NCI-H524 treated with DMSO at 0.1 percent for 48 hours (cell line): ENCODE measurements at regions not wholly inside any gene's neighbourhood (a gene's known extent, or its start where the extent isn't known, plus 50 kb on each side); places are given as distances from the start of the nearest gene placed in this dataset.

Source experiments
- DNase-seq: peaks from one replicate; lab custom pipeline; 2025; lab: John Stamatoyannopoulos, UW

GRCh38 chr1:36576551-36577110 lies 93.9 kb upstream of the CSF3R start:
- DNase-seq: peak; percentile 76

- DNase-seq: peak; percentile 27
Measured at GRCh38 chr1:36576118-36576517, 93.4 kb upstream of the CSF3R start.

GRCh38 chr1:36573445-36573844 lies 90.7 kb upstream of the CSF3R start:
- no peak for DNase-seq

GRCh38 chr1:36572906-36573305 lies 90.2 kb upstream of the CSF3R start:
- DNase-seq: no peak

- no peak for DNase-seq
Measured at GRCh38 chr1:36572142-36572715, 89.5 kb upstream of the CSF3R start.

GRCh38 chr1:36571106-36571505 lies 88.4 kb upstream of the CSF3R start:
- no peak for DNase-seq

- DNase-seq: no peak
Measured at GRCh38 chr1:36570478-36571060, 87.9 kb upstream of the CSF3R start.

- no peak for DNase-seq
Measured at GRCh38 chr1:36570006-36570405, 87.3 kb upstream of the CSF3R start.

- peak; percentile 69 for DNase-seq
Measured at GRCh38 chr1:36567601-36568341, 85.1 kb upstream of the CSF3R start.

- peak; percentile 10 for DNase-seq
Measured at GRCh38 chr1:36565576-36566501, 83.1 kb upstream of the CSF3R start.

GRCh38 chr1:36562181-36562685 lies 79.5 kb upstream of the CSF3R start:
- no peak for DNase-seq

- DNase-seq: peak; percentile 44
Measured at GRCh38 chr1:36561361-36561724, 78.6 kb upstream of the CSF3R start.

GRCh38 chr1:36560621-36561360 lies 78.1 kb upstream of the CSF3R start:
- no peak for DNase-seq

- DNase-seq: no peak
Measured at GRCh38 chr1:36560177-36560576, 77.5 kb upstream of the CSF3R start.

- DNase-seq: no peak
Measured at GRCh38 chr1:36559061-36559460, 76.3 kb upstream of the CSF3R start.

- no peak for DNase-seq
Measured at GRCh38 chr1:36557041-36558000, 74.6 kb upstream of the CSF3R start.

- no peak for DNase-seq
Measured at GRCh38 chr1:36555041-36555440, 72.3 kb upstream of the CSF3R start.

- DNase-seq: no peak
Measured at GRCh38 chr1:36554323-36554628, 71.6 kb upstream of the CSF3R start.

GRCh38 chr1:36553591-36554322 lies 71.0 kb upstream of the CSF3R start:
- peak; percentile 27 for DNase-seq
